H9 (cell line): ENCODE measurements at regions not wholly inside any gene's neighbourhood (a gene's known extent, or its start where the extent isn't known, plus 50 kb on each side); places are given as distances from the start of the nearest gene placed in this dataset.

Experiments
- DNase-seq: peaks from one replicate; pipeline ENCODE4 v3.0.0-alpha.2; 2017
- H2AFZ ChIP-seq: one replicate; pipeline ENCODE4 v1.6.1; 2013; ENCODE audit warnings: mild to moderate bottlenecking, low read length, control low read depth, moderate library complexity
- H2AK5ac ChIP-seq: 2 replicates; pipeline ENCODE4 v1.6.1; 2013; ENCODE audit warnings: low read length, control low read depth, mixed read lengths; ENCODE audit not compliant: insufficient read length
- H2BK120ac ChIP-seq: one replicate; pipeline ENCODE4 v1.6.1; 2013; ENCODE audit warnings: low read depth, mild to moderate bottlenecking, low read length, control low read depth, inconsistent platforms; ENCODE audit not compliant: poor library complexity, severe bottlenecking
- H2BK12ac ChIP-seq: 2 replicates; pipeline ENCODE4 v1.6.1; 2013; ENCODE audit warnings: low read length, control low read depth, mixed read lengths, low read depth; ENCODE audit not compliant: insufficient read length
- H2BK15ac ChIP-seq: 2 replicates; pipeline ENCODE4 v1.6.1; 2013; ENCODE audit warnings: low read depth, low read length, control low read depth
- H2BK20ac ChIP-seq: one replicate; pipeline ENCODE4 v1.6.1; 2013; ENCODE audit warnings: low read depth, mild to moderate bottlenecking, low read length, control low read depth, inconsistent platforms; ENCODE audit not compliant: poor library complexity, severe bottlenecking
- H2BK5ac ChIP-seq: 2 replicates; pipeline ENCODE4 v1.6.1; 2013; ENCODE audit warnings: low read length, control low read depth, mixed read lengths; ENCODE audit not compliant: insufficient read length
- H3K14ac ChIP-seq: 2 replicates; pipeline ENCODE4 v1.6.1; 2013; ENCODE audit warnings: low read length, control low read depth; ENCODE audit not compliant: insufficient read depth
- H3K18ac ChIP-seq: 2 replicates; pipeline ENCODE4 v1.6.1; 2013; ENCODE audit warnings: low read depth, mild to moderate bottlenecking, mixed read lengths, low read length, control low read depth; ENCODE audit not compliant: insufficient read length
- H3K23ac ChIP-seq: 2 replicates; pipeline ENCODE4 v1.6.1; 2013; ENCODE audit warnings: low read length, control low read depth, mixed read lengths, low read depth; ENCODE audit not compliant: insufficient read length
- H3K23me2 ChIP-seq: 2 replicates; pipeline ENCODE4 v1.6.1; 2013; ENCODE audit warnings: low read depth, mild to moderate bottlenecking, mixed read lengths, low read length, control low read depth; ENCODE audit not compliant: insufficient read length, poor library complexity, severe bottlenecking
- H3K27ac ChIP-seq: 2 replicates; pipeline ENCODE4 v1.5.1; 2013; ENCODE audit warnings: low read length, control low read depth, mixed read lengths, low read depth; ENCODE audit not compliant: insufficient read length
- H3K27me3 ChIP-seq: 2 replicates; pipeline ENCODE4 v1.6.1; 2013; ENCODE audit warnings: low read length, control low read depth, inconsistent platforms; ENCODE audit not compliant: insufficient read depth
- H3K4ac ChIP-seq: 2 replicates; pipeline ENCODE4 v1.6.1; 2013; ENCODE audit warnings: low read depth, mild to moderate bottlenecking, control low read depth, inconsistent platforms, low read length, moderate library complexity
- H3K4me1 ChIP-seq: 2 replicates; pipeline ENCODE4 v1.6.1; 2013; ENCODE audit warnings: low read length, control low read depth, inconsistent platforms; ENCODE audit not compliant: insufficient read depth
- H3K4me2 ChIP-seq: 2 replicates; pipeline ENCODE4 v1.6.1; 2013; ENCODE audit warnings: low read length, control low read depth, mixed read lengths; ENCODE audit not compliant: insufficient read length, insufficient read depth
- H3K56ac ChIP-seq: 2 replicates; pipeline ENCODE4 v1.6.1; 2013; ENCODE audit warnings: low read depth, mild to moderate bottlenecking, mixed read lengths, low read length, control low read depth; ENCODE audit not compliant: insufficient read length
- H3K79me1 ChIP-seq: 2 replicates; pipeline ENCODE4 v1.6.1; 2013; ENCODE audit warnings: low read depth, mild to moderate bottlenecking, moderate library complexity, low read length, control low read depth, inconsistent platforms; ENCODE audit not compliant: insufficient read depth, poor library complexity, severe bottlenecking
- H3K79me2 ChIP-seq: 2 replicates; pipeline ENCODE4 v1.6.1; 2013; ENCODE audit warnings: low read length, control low read depth, inconsistent platforms; ENCODE audit not compliant: insufficient read depth
- H3K9ac ChIP-seq: 2 replicates; pipeline ENCODE4 v1.6.1; 2013; ENCODE audit warnings: low read length, control low read depth, mixed read lengths; ENCODE audit not compliant: insufficient read length; ENCODE audit errors: extremely low read depth
- H3K9me3 ChIP-seq: one replicate; pipeline ENCODE4 v1.6.1; 2013; ENCODE audit warnings: low read depth, low read length, inconsistent platforms; ENCODE audit not compliant: control insufficient read depth
- H3T11ph ChIP-seq: one replicate; pipeline ENCODE4 v1.6.1; 2013; ENCODE audit warnings: mild to moderate bottlenecking, low read length, control low read depth, inconsistent platforms
- H4K20me1 ChIP-seq: one replicate; pipeline ENCODE4 v1.6.1; 2013; ENCODE audit not compliant: control insufficient read depth, insufficient read length, insufficient read depth
- H4K5ac ChIP-seq: 2 replicates; pipeline ENCODE4 v1.6.1; 2013; ENCODE audit warnings: low read depth, mild to moderate bottlenecking, mixed read lengths, low read length, control low read depth; ENCODE audit not compliant: insufficient read length
- H4K8ac ChIP-seq: replicated peaks from 2 replicates; pipeline ENCODE4 v1.6.1; 2013; ENCODE audit warnings: low read length, control low read depth, mixed read lengths, low read depth; ENCODE audit not compliant: insufficient read length
- H4K91ac ChIP-seq: 2 replicates; pipeline ENCODE4 v1.6.1; 2013; ENCODE audit warnings: low read depth, mild to moderate bottlenecking, moderate library complexity, mixed read lengths, low read length, control low read depth; ENCODE audit not compliant: insufficient read length
- H3K27ac Mint-ChIP-seq, 3 experiments: 2 replicates in 2 of 3; 3 replicates in 1 of 3; pipeline ENCODE4 v1.8.0; 2020 to 2021; ENCODE audit warnings: mixed read lengths in 3 of 3, mild to moderate bottlenecking in 1 of 3, moderate library complexity in 1 of 3
- H3K27me3 Mint-ChIP-seq: 2 replicates; pipeline ENCODE4 v1.8.0; 2021; ENCODE audit warnings: low read depth, mild to moderate bottlenecking, moderate library complexity, mixed read lengths
- H3K36me3 Mint-ChIP-seq, 3 experiments: 2 replicates in 2 of 3; 3 replicates in 1 of 3; pipeline ENCODE4 v1.8.0; 2020 to 2021; ENCODE audit warnings: low read depth in 3 of 3, mixed read lengths in 3 of 3; ENCODE audit not compliant: insufficient read depth in 1 of 3
- H3K4me1 Mint-ChIP-seq, 2 experiments: 2 replicates each; pipeline ENCODE4 v1.8.0; 2020; ENCODE audit warnings: mixed read lengths in 2 of 2
- H3K4me3 Mint-ChIP-seq, 2 experiments: 2 replicates in 1 of 2; 3 replicates in 1 of 2; pipeline ENCODE4 v1.8.0; 2020 to 2021; ENCODE audit warnings: mild to moderate bottlenecking in 2 of 2, mixed read lengths in 2 of 2, moderate library complexity in 1 of 2
- H3K9me3 Mint-ChIP-seq, 2 experiments: 2 replicates in 1 of 2; 3 replicates in 1 of 2; pipeline ENCODE4 v1.8.0; 2020; ENCODE audit warnings: mild to moderate bottlenecking in 2 of 2, mixed read lengths in 2 of 2, moderate library complexity in 1 of 2
- WGBS: extraction: QIAGEN DNeasy Blood & Tissue Kit; methylation state at CpG from one replicate; pipeline ENCODE4 v1.1.7; 2013; ENCODE audit warnings: missing lambda C conversion rate, low lambda C conversion rate, mixed read lengths; ENCODE audit not compliant: insufficient read length; ENCODE audit errors: extremely low coverage; 5-methylcytosine and 5-hydroxymethylcytosine counted together
- TF ChIP-seq, protein P1 (sequence below): fragments of 200-600 bp; sonication (generic); conservative IDR thresholded peaks from 3 replicates; pipeline ENCODE4 v1.8.0; 2021; ENCODE audit warnings: antibody characterized with exemption, mild to moderate bottlenecking

DNA sequence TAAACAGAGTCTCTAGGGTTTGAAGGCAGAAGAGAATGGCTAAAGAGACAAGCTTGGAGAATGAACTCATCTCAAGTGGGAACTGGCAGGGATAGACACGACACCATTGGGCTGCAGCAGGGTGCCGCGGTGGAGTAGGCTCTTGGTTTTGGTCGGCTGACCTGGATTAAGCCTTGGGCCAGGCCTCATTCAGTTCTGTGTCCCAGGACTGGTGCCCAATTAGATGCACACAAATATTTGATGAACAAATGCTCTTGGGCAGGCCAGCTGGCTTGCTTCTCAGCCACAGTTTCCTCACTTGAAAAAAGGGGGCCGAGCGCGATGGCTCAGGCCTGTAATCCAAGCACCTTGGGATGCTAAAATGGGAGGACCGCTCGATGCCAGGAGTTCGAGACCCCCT, 53.4 kb upstream of the CITED4 start:
- Histone ChIP-seq H2AFZ (no peak overlapping the region), H3K23ac (no peak overlapping the region), H4K5ac (no peak overlapping the region), H3K56ac (no peak overlapping the region), H3K79me2 (no peaks in the 10 kb centered on the region), H4K8ac (no peak overlapping the region), H3K79me1 (no peaks in the 10 kb centered on the region), H2AK5ac (no peak overlapping the region), H2BK15ac (no peak overlapping the region), H4K91ac (no peak overlapping the region), H3K9me3 (no peaks in the 10 kb centered on the region), H2BK5ac (no peak overlapping the region), H3K23me2 (no peaks in the 10 kb centered on the region), H4K20me1 (no peaks in the 10 kb centered on the region), H3K9ac (no peak overlapping the region), H3K18ac (no peak overlapping the region), H3K4ac (no peak overlapping the region), H3K27ac (no peak overlapping the region), H3K27me3 (no peaks in the 10 kb centered on the region), H2BK12ac (no peak overlapping the region), H3K4me1 (no peaks in the 10 kb centered on the region), H2BK120ac (no peak overlapping the region), H2BK20ac (no peak overlapping the region), H3T11ph (no peak overlapping the region), H3K14ac (no peak overlapping the region), H3K4me2 (no peak overlapping the region)
- no peak overlapping the region for H3K4me3 Mint-ChIP-seq
- H3K4me1 Mint-ChIP-seq = peaks cover 4 to 11% of the 10 kb centered on the region in 2 experiments
- H3K9me3 Mint-ChIP-seq = no peaks in the 10 kb centered on the region
- TF ChIP-seq, protein P1, sequence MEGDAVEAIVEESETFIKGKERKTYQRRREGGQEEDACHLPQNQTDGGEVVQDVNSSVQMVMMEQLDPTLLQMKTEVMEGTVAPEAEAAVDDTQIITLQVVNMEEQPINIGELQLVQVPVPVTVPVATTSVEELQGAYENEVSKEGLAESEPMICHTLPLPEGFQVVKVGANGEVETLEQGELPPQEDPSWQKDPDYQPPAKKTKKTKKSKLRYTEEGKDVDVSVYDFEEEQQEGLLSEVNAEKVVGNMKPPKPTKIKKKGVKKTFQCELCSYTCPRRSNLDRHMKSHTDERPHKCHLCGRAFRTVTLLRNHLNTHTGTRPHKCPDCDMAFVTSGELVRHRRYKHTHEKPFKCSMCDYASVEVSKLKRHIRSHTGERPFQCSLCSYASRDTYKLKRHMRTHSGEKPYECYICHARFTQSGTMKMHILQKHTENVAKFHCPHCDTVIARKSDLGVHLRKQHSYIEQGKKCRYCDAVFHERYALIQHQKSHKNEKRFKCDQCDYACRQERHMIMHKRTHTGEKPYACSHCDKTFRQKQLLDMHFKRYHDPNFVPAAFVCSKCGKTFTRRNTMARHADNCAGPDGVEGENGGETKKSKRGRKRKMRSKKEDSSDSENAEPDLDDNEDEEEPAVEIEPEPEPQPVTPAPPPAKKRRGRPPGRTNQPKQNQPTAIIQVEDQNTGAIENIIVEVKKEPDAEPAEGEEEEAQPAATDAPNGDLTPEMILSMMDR = no peak
- DNase-seq = no peak
- H3K27ac Mint-ChIP-seq = no peak overlapping the region
- no CpG with 5 or more reads among the region's 10 CpGs for WGBS
- no peaks in the 10 kb centered on the region for H3K36me3 Mint-ChIP-seq
- peaks cover 2% of the 10 kb centered on the region; the same call in 1 of the 2 replicates for H3K27me3 Mint-ChIP-seq
